ENCODE measurements at regions not wholly inside any gene's neighbourhood (a gene's known extent, or its start where the extent isn't known, plus 50 kb on each side); places are given as distances from the start of the nearest gene placed in this dataset.

- no peak overlapping the region for H3K4me3 Mint-ChIP-seq
- no peak overlapping the region for H3K27ac Mint-ChIP-seq (ENCODE audit: low read depth)
- no peaks in the 10 kb centered on the region for H3K27me3 Mint-ChIP-seq
- H3K9me3 Mint-ChIP-seq = peaks cover 23% of the 10 kb centered on the region
- no peak for DNase-seq (ENCODE audit: low spot score in 2 of 2)
- H3K4me1 Mint-ChIP-seq = no peaks in the 10 kb centered on the region
- ATAC-seq (replicated peaks; ENCODE audit: extremely low read depth, poor library complexity, severe bottlenecking) = no peak
- no peaks in the 10 kb centered on the region for H3K36me3 Mint-ChIP-seq (ENCODE audit: insufficient read depth)
These were observed 522.4 kb upstream of the NAALADL2 start for GRCh38 chr3:174336784-174337183.

DNA sequence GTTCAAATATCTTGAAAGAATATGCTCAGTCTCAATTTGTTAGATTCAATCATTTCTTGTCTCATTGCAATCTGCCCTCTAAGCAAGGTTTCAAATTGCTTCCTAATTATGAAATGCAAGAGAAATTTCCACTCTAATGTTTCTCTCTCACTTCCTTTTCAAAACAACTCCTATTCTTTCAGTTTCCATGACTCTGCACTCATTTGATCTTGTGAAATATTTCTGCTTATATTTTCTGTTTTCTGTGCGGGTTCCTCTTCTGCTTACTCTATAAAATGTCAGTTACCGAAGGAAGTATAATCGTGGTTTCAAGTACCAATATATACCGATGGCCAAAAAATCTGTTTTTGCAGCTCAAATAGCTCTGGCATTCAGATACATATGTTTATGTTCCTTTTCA, 521.9 kb upstream of the NAALADL2 start:
- H3K27me3 Mint-ChIP-seq = no peaks in the 10 kb centered on the region
- H3K4me1 Mint-ChIP-seq = no peaks in the 10 kb centered on the region
- peaks cover 21% of the 10 kb centered on the region for H3K9me3 Mint-ChIP-seq
- DNase-seq (ENCODE audit: low spot score in 2 of 2) (no peak), ATAC-seq (replicated peaks; ENCODE audit: extremely low read depth, poor library complexity, severe bottlenecking) (no peak)
- no peaks in the 10 kb centered on the region for H3K36me3 Mint-ChIP-seq (ENCODE audit: insufficient read depth)
- H3K4me3 Mint-ChIP-seq = no peak overlapping the region
- no peak overlapping the region for H3K27ac Mint-ChIP-seq (ENCODE audit: low read depth)

- no peak for ATAC-seq (replicated peaks; ENCODE audit: extremely low read depth, poor library complexity, severe bottlenecking)
- no peak overlapping the region for H3K4me3 Mint-ChIP-seq
- H3K9me3 Mint-ChIP-seq = peaks cover 7% of the 10 kb centered on the region
- no peak overlapping the region for H3K27ac Mint-ChIP-seq (ENCODE audit: low read depth)
- no peaks in the 10 kb centered on the region for H3K4me1 Mint-ChIP-seq
- H3K36me3 Mint-ChIP-seq (ENCODE audit: insufficient read depth) = no peaks in the 10 kb centered on the region
- H3K27me3 Mint-ChIP-seq = no peaks in the 10 kb centered on the region
- DNase-seq (ENCODE audit: low spot score in 2 of 2) = no peak
These were observed 518.2 kb upstream of the NAALADL2 start for GRCh38 chr3:174340624-174341587.

DNA sequence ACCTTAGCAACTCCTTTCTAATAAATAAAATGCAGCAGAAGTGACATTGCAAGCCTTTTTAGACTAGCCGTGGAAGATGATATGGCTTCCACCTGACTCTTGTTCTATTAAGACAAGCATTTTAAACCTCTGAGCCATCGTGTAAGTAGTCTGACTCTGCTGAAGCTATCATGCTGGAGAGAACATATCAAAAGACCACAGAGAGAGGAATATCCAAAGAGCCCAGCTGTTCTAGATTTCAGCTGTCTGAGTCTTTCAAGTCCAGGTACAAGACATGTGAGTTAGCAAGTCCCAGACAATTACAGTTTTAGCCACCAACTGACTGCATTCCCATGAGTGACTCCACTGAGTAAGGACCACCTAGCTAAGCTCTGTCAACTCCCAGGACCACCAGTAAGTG, 517.0 kb upstream of the NAALADL2 start:
- no peaks in the 10 kb centered on the region for H3K4me1 Mint-ChIP-seq
- H3K4me3 Mint-ChIP-seq = no peak overlapping the region
- no peaks in the 10 kb centered on the region for H3K36me3 Mint-ChIP-seq (ENCODE audit: insufficient read depth)
- H3K27ac Mint-ChIP-seq (ENCODE audit: low read depth) = no peak overlapping the region
- ATAC-seq (replicated peaks; ENCODE audit: extremely low read depth, poor library complexity, severe bottlenecking) (no peak), DNase-seq (ENCODE audit: low spot score in 2 of 2) (no peak)
- H3K27me3 Mint-ChIP-seq = no peaks in the 10 kb centered on the region
- peaks cover 2% of the 10 kb centered on the region for H3K9me3 Mint-ChIP-seq

DNA sequence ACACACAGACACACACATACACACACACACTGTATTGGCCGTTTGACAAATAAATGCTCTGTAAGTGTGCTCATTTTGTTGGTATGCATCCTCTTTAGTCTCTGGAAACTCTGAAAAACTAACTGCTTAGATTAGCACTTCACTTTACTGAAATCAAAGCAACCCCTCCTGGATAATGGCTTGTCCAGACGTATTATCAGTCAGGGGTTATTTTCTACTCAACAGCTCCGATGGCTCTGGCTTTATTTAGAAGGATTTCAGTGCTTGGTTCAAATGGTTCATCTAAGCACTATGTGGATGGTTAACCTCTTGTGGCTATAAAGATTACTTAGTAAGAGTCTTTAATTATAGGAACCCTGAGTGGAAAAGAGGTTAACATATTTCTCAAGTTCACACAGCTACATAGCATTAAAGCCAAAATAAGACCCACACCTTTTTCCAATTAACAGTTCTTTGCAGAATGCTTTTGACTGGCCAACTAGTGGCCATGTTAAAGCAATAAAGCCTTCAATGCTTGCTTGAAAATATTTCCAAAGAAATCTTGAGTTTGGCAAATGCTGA, 516.1 kb upstream of the NAALADL2 start:
- Mint-ChIP-seq H3K27me3 (no peaks in the 10 kb centered on the region), H3K27ac (ENCODE audit: low read depth) (no peak overlapping the region)

DNA sequence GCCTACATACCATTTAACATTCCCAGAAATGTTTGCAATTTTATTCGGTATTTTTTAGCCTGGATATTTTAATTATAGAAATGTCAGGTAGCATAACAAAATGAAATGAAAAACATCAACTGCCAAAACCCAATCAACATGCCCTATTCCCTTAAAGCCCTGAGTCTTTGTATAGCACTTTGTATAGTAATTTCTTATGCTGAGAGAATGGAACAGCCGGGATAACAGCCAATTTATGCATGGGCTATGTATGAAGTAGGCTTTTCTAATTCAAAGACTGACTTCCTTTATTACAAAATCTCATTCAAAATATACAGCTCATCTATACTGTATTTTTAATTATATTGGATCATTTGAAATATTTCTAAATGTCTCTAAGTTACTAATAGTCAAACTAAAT, 513.0 kb upstream of the NAALADL2 start:
- H3K27ac Mint-ChIP-seq (ENCODE audit: low read depth) = no peak overlapping the region
- H3K27me3 Mint-ChIP-seq = no peaks in the 10 kb centered on the region
- ATAC-seq (replicated peaks; ENCODE audit: extremely low read depth, poor library complexity, severe bottlenecking) (no peak), DNase-seq (ENCODE audit: low spot score in 2 of 2) (no peak)
- H3K36me3 Mint-ChIP-seq (ENCODE audit: insufficient read depth) = no peaks in the 10 kb centered on the region
- no peak overlapping the region for H3K4me3 Mint-ChIP-seq
- H3K9me3 Mint-ChIP-seq = peaks cover 17% of the 10 kb centered on the region
- H3K4me1 Mint-ChIP-seq = no peaks in the 10 kb centered on the region

More for the DNA sequence above, 516.1 kb upstream of the NAALADL2 start:
- H3K4me1 Mint-ChIP-seq = no peaks in the 10 kb centered on the region
- ATAC-seq (replicated peaks; ENCODE audit: extremely low read depth, poor library complexity, severe bottlenecking) = no peak
- H3K9me3 Mint-ChIP-seq = peaks cover 5% of the 10 kb centered on the region
- DNase-seq (ENCODE audit: low spot score in 2 of 2) = no peak
- H3K4me3 Mint-ChIP-seq = no peak overlapping the region
- H3K36me3 Mint-ChIP-seq (ENCODE audit: insufficient read depth) = no peaks in the 10 kb centered on the region

DNA sequence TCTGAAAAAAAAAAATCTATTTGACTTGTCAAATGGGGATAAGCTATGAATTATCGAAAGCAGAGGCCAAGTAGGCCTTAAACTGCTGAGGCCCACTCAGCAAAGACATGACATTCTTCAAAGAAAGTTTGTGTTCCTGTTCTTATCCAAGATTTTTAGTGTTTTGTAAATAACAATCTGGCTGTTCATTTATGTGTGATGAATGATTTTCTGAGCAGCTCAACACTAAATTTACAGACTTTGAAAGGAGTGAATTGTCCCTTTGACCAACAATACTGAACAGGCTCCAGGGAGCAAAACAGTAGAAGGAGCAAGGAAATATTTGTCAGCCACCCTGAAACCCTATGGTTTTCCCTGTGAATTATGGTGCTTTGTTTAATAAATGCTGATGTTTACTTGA, 512.6 kb upstream of the NAALADL2 start:
- Mint-ChIP-seq H3K27ac (ENCODE audit: low read depth) (no peak overlapping the region), H3K9me3 (peaks cover 17% of the 10 kb centered on the region), H3K36me3 (ENCODE audit: insufficient read depth) (no peaks in the 10 kb centered on the region), H3K4me3 (no peak overlapping the region), H3K27me3 (no peaks in the 10 kb centered on the region), H3K4me1 (no peaks in the 10 kb centered on the region)
- no peak for ATAC-seq (replicated peaks; ENCODE audit: extremely low read depth, poor library complexity, severe bottlenecking)
- no peak for DNase-seq (ENCODE audit: low spot score in 2 of 2)

DNA sequence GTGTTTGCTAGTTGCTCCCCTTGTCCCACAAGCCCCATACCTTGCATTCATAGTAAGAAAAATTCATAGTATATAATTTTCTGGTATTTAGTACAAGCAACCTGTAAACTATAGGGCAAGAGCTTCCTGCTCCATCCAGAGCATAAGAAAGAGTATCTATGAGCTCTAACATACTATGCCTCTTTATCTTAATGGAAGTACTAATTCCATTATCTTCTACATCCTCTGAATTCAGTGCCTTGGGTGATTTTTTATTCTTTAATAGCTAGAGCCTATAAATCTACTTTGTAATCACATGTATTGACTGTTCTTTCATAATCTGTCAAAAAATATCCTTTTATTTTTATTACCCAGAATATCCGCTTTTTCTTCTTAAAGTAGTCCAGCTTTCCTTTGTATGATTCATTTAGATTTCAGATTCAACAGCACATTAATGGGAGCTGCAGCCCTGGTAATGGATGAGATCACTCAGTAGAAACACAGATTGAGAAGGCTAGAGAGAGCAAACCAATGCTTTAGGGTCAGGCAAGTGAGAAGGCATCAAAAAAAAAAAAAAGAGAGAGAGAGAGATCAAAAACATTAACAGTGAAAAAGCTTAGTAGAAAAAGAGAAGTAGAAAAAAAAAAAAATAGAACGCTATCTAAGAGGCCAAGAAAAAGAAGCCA, 511.5 kb upstream of the NAALADL2 start:
- H3K4me3 Mint-ChIP-seq = no peak overlapping the region
- no peak for ATAC-seq (replicated peaks; ENCODE audit: extremely low read depth, poor library complexity, severe bottlenecking)
- no peaks in the 10 kb centered on the region for H3K4me1 Mint-ChIP-seq
- no peaks in the 10 kb centered on the region for H3K27me3 Mint-ChIP-seq
- DNase-seq (ENCODE audit: low spot score in 2 of 2) = no peak
- H3K36me3 Mint-ChIP-seq (ENCODE audit: insufficient read depth) = no peaks in the 10 kb centered on the region
- H3K9me3 Mint-ChIP-seq = peaks cover 17% of the 10 kb centered on the region
- no peak overlapping the region for H3K27ac Mint-ChIP-seq (ENCODE audit: low read depth)

GRCh38 chr3:174352227-174352626, 506.9 kb upstream of the NAALADL2 start:
- Mint-ChIP-seq H3K4me3 (no peak overlapping the region), H3K9me3 (peaks cover 23% of the 10 kb centered on the region), H3K27ac (ENCODE audit: low read depth) (no peak overlapping the region), H3K4me1 (no peaks in the 10 kb centered on the region), H3K36me3 (ENCODE audit: insufficient read depth) (no peaks in the 10 kb centered on the region), H3K27me3 (no peaks in the 10 kb centered on the region)
- ATAC-seq (replicated peaks; ENCODE audit: extremely low read depth, poor library complexity, severe bottlenecking) = no peak
- DNase-seq (ENCODE audit: low spot score in 2 of 2) = no peak

GRCh38 chr3:174355505-174355904, 503.6 kb upstream of the NAALADL2 start:
- no peaks in the 10 kb centered on the region for H3K4me1 Mint-ChIP-seq
- H3K36me3 Mint-ChIP-seq (ENCODE audit: insufficient read depth) = no peaks in the 10 kb centered on the region
- H3K4me3 Mint-ChIP-seq = no peak overlapping the region
- ATAC-seq (replicated peaks; ENCODE audit: extremely low read depth, poor library complexity, severe bottlenecking) (no peak), DNase-seq (ENCODE audit: low spot score in 2 of 2) (no peak)
- H3K27me3 Mint-ChIP-seq = no peaks in the 10 kb centered on the region
- H3K9me3 Mint-ChIP-seq = peaks cover 11% of the 10 kb centered on the region
- no peak overlapping the region for H3K27ac Mint-ChIP-seq (ENCODE audit: low read depth)

GRCh38 chr3:174356596-174356995, 502.5 kb upstream of the NAALADL2 start:
- no peaks in the 10 kb centered on the region for H3K27me3 Mint-ChIP-seq
- no peaks in the 10 kb centered on the region for H3K36me3 Mint-ChIP-seq (ENCODE audit: insufficient read depth)
- H3K4me3 Mint-ChIP-seq = no peak overlapping the region
- no peak for DNase-seq (ENCODE audit: low spot score in 2 of 2)
- H3K27ac Mint-ChIP-seq (ENCODE audit: low read depth) = no peak overlapping the region
- H3K4me1 Mint-ChIP-seq = no peaks in the 10 kb centered on the region
- ATAC-seq (replicated peaks; ENCODE audit: extremely low read depth, poor library complexity, severe bottlenecking) = no peak
- H3K9me3 Mint-ChIP-seq = peaks cover 6% of the 10 kb centered on the region

GRCh38 chr3:174358252-174358651, 500.9 kb upstream of the NAALADL2 start:
- Mint-ChIP-seq H3K9me3 (peaks cover 6% of the 10 kb centered on the region), H3K4me3 (no peak overlapping the region), H3K4me1 (no peaks in the 10 kb centered on the region), H3K36me3 (ENCODE audit: insufficient read depth) (no peaks in the 10 kb centered on the region), H3K27me3 (no peaks in the 10 kb centered on the region), H3K27ac (ENCODE audit: low read depth) (no peak overlapping the region)
- ATAC-seq (replicated peaks; ENCODE audit: extremely low read depth, poor library complexity, severe bottlenecking) = no peak
- DNase-seq (ENCODE audit: low spot score in 2 of 2) = no peak

GRCh38 chr3:174362556-174362955, 496.6 kb upstream of the NAALADL2 start:
- no peaks in the 10 kb centered on the region for H3K9me3 Mint-ChIP-seq
- H3K27me3 Mint-ChIP-seq = no peaks in the 10 kb centered on the region
- no peaks in the 10 kb centered on the region for H3K4me1 Mint-ChIP-seq
- no peak for DNase-seq (ENCODE audit: low spot score in 2 of 2)
- no peak overlapping the region for H3K27ac Mint-ChIP-seq (ENCODE audit: low read depth)
- H3K4me3 Mint-ChIP-seq = no peak overlapping the region
- H3K36me3 Mint-ChIP-seq (ENCODE audit: insufficient read depth) = no peaks in the 10 kb centered on the region
- ATAC-seq (replicated peaks; ENCODE audit: extremely low read depth, poor library complexity, severe bottlenecking) = no peak
